Ishikawa (cell line): ENCODE measurements at regions not wholly inside any gene's neighbourhood (a gene's known extent, or its start where the extent isn't known, plus 50 kb on each side); places are given as distances from the start of the nearest gene placed in this dataset.

Source experiments
- RAD21 ChIP-seq: IDR thresholded peaks from 2 replicates; pipeline ENCODE4 v1.6.1; 2012; ENCODE audit warnings: low read depth
- TCF12 ChIP-seq: IDR thresholded peaks from 2 replicates; pipeline ENCODE4 v1.6.1; 2012; ENCODE audit warnings: low read depth
- YY1 ChIP-seq: IDR thresholded peaks from 2 replicates; pipeline ENCODE4 v1.6.1; 2012; ENCODE audit warnings: low read depth
- TF ChIP-seq, protein P1 (sequence below): IDR thresholded peaks from 2 replicates; pipeline ENCODE4 v1.6.1; 2012; ENCODE audit warnings: low read depth, mild to moderate bottlenecking

DNA sequence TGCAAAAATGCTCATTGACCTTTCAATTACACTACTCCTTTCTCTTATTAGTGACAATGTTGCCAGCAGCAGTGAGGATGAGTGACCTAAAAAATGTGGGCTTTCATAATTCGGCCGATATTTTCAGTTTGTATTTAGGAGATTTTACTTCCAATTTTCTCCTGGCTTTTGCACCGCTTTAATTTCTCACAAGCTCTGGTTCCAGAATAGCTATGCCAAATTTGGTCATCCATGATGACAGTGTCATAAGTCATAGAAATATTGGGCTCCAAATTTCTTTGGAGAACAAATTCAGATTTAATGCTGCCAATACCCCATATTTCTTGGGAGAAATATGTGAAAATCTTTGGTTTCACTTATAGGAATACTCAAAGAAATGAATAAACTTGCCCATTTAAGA is 187.7 kb upstream of the HCCS start:
- TF ChIP-seq RAD21, result no peak
- TF ChIP-seq, protein P1, sequence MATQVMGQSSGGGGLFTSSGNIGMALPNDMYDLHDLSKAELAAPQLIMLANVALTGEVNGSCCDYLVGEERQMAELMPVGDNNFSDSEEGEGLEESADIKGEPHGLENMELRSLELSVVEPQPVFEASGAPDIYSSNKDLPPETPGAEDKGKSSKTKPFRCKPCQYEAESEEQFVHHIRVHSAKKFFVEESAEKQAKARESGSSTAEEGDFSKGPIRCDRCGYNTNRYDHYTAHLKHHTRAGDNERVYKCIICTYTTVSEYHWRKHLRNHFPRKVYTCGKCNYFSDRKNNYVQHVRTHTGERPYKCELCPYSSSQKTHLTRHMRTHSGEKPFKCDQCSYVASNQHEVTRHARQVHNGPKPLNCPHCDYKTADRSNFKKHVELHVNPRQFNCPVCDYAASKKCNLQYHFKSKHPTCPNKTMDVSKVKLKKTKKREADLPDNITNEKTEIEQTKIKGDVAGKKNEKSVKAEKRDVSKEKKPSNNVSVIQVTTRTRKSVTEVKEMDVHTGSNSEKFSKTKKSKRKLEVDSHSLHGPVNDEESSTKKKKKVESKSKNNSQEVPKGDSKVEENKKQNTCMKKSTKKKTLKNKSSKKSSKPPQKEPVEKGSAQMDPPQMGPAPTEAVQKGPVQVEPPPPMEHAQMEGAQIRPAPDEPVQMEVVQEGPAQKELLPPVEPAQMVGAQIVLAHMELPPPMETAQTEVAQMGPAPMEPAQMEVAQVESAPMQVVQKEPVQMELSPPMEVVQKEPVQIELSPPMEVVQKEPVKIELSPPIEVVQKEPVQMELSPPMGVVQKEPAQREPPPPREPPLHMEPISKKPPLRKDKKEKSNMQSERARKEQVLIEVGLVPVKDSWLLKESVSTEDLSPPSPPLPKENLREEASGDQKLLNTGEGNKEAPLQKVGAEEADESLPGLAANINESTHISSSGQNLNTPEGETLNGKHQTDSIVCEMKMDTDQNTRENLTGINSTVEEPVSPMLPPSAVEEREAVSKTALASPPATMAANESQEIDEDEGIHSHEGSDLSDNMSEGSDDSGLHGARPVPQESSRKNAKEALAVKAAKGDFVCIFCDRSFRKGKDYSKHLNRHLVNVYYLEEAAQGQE, result no peak
- no peak for TF ChIP-seq TCF12
- TF ChIP-seq YY1, result no peak
